AG09309 (cell line): ENCODE measurements at regions not wholly inside any gene's neighbourhood (a gene's known extent, or its start where the extent isn't known, plus 50 kb on each side); places are given as distances from the start of the nearest gene placed in this dataset.

ENCODE experiments used
- DNase-seq: peaks from one replicate; pipeline ENCODE4 v3.0.0-alpha.2; 2010; ENCODE audit warnings: low read depth
- H3K4me3 ChIP-seq: 2 replicates; pipeline ENCODE4 v1.5.1; 2011; ENCODE audit warnings: mild to moderate bottlenecking, low read depth, low read length, moderate library complexity; ENCODE audit not compliant: control insufficient read depth
- CTCF ChIP-seq: IDR thresholded peaks from 2 replicates; pipeline ENCODE4 v1.5.1; 2011; ENCODE audit warnings: mild to moderate bottlenecking, low read depth, low read length, inconsistent platforms; ENCODE audit not compliant: insufficient read depth, control insufficient read depth; ENCODE audit errors: missing control alignments

DNA sequence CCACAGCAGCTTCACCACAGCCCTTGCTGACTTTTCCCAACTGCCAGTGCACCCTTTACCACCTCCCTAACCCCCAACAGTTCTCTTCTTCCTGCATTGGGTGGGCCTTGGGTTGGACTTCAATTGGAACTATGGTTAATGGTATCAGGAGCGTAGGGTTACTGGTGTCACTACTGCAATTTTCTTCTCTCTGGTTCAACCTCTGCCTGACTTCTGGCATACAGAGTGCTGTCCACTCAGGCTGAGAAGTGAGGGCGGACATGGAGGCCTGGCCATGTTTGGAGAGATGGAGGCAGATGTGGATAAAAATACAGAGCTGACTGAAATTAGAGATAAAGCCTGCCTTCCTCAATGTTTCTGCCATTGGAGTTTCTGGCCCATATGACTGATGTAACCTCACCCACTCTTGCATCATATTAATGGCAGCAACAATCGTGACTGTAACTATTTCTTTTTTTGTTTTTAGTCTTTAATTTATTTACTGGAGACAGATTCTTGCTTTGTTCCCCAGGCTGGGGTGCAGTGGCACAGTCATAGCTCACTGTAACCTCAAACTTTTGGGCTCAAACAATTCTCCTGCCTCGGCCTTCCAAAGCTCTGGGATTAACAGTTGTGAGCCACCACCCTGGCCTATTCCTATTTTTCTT lies 87.8 kb downstream of the NAV1 start:
- no peak for TF ChIP-seq CTCF
- no peak overlapping the region for H3K4me3 ChIP-seq
- no peak for DNase-seq

DNA sequence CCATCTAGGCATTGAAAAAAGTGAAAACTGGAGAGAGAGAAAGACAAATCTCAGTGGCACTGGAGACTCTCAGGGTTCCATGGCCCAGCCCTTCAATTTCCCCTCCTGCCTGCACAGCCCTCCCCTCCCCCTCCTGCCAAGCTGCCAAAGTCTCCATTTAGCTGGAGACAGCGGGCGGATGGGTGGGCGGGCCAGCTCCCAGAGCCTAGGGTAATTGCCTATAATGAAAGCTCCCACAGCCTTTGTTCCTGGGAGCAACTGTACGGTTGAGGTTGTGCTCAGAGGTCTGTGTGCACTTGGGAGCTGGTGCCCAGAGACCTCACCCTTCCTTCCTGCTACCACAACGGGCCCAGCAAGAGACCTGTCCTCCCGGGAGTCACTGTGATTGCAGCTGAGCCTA lies 89.6 kb downstream of the NAV1 start:
- no peak for DNase-seq
- H3K4me3 ChIP-seq: no peak overlapping the region
- no peak for TF ChIP-seq CTCF

GRCh38 chr1:201630582-201630981 lies 91.7 kb downstream of the NAV1 start:
- no peak for DNase-seq
- TF ChIP-seq CTCF: no peak
- H3K4me3 ChIP-seq: no peak overlapping the region

GRCh38 chr1:201631037-201631436 lies 92.1 kb downstream of the NAV1 start:
- H3K4me3 ChIP-seq: no peak overlapping the region
- no peak for DNase-seq
- no peak for TF ChIP-seq CTCF

DNA sequence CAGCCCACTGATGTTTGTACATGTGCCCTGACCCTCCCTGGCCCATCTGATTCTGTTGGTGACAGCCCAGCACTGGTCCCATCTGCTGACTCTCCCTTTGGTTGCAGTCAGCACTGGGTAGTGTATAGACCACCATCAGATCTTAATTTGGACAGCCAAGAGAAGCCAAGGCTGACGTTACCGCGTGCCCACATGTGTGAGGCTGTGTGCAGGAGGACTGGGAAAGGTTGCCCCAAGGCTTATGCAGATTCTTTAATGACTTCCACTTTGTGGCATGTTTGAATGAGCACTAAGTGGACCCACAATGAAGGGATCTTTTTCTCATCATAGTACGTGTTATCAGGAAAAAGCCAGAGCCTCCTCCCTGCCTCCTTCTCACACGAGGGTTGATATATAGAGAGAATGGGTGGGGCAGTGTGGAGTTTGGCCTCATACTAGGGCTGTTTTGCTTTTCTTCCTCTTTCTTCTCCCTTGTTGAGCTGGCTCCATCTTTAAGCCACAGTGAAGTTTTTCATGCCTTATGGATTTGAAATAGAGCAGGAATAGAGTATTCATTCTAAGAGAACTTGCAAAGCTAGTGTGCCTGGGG lies 93.5 kb downstream of the NAV1 start:
- no peak for DNase-seq
- no peak overlapping the region for H3K4me3 ChIP-seq
- TF ChIP-seq CTCF: no peak

DNA sequence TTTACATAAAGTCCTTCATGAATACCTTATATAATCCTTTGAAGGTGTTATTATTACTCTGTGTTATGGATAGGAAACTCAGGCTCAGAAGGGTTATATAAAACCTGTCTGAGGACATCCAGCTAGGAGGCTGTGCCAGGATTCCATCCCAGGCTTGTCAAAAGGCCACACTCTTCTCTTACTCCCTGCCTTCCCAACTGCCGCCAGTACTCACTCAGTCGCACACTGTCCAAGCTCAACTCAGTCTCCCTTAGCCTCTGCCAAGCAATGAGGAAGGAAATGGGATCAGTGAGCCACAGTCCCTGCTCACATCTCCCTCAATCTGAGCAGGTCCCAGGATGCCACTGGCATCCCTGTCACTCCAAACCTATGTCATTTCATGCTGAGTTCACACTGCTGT lies 94.4 kb downstream of the NAV1 start:
- DNase-seq: no peak
- TF ChIP-seq CTCF: no peak
- no peak overlapping the region for H3K4me3 ChIP-seq
